SJSA1 (cell line): ENCODE measurements at regions not wholly inside any gene's neighbourhood (a gene's known extent, or its start where the extent isn't known, plus 50 kb on each side); places are given as distances from the start of the nearest gene placed in this dataset.

ENCODE experiments used
- DNase-seq, 2 experiments: peaks; one replicate each; pipeline ENCODE4 v3.0.0-alpha.2; 2015 to 2020; ENCODE audit warnings: low spot score in 2 of 2, low read depth in 1 of 2
- H3K27ac ChIP-seq: fragments of 250-450 bp; sonication (Bioruptor Pico); 2 replicates; pipeline ENCODE4 v1.5.1; 2020; ENCODE audit warnings: mild to moderate bottlenecking, moderate library complexity
- H3K27me3 ChIP-seq: fragments of 250-450 bp; sonication (Bioruptor Pico); replicated peaks from 2 replicates; pipeline ENCODE4 v1.5.1; 2020; ENCODE audit warnings: mild to moderate bottlenecking, moderate library complexity
- H3K36me3 ChIP-seq: fragments of 250-450 bp; sonication (Bioruptor Pico); 2 replicates; pipeline ENCODE4 v1.5.1; 2020; ENCODE audit warnings: mild to moderate bottlenecking
- H3K4me1 ChIP-seq: fragments of 250-450 bp; sonication (Bioruptor Pico); replicated peaks from 2 replicates; pipeline ENCODE4 v1.6.1; 2021; ENCODE audit warnings: mild to moderate bottlenecking
- H3K4me3 ChIP-seq: fragments of 250-450 bp; sonication (Bioruptor Pico); 2 replicates; pipeline ENCODE4 v1.5.1; 2020; ENCODE audit warnings: mild to moderate bottlenecking
- H3K9me3 ChIP-seq: fragments of 250-450 bp; sonication (Bioruptor Pico); replicated peaks from 2 replicates; pipeline ENCODE4 v1.5.1; 2020; ENCODE audit warnings: mild to moderate bottlenecking

DNA sequence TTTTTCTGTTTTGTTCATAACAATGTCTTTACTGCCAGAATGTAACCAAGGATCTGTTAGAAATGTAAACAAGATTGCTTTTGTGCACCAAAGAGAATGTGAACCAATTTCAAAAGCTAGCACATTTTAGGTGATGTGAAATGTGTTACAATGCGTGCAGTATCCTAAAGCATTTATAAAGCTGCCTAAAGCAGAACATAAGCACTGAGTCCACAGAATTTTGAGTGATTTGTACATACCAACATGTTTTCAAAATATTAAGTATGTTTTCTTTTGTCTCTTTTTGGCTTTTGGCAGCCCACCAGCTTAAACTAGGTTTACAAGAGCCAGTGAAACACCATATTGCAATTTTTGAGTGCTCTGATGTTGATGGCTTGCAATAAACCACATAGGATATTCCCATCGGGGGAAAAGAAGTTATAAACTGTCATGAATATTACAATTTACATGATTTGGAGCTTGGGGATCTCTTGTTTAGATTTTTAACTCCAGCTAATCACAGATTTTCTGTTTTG lies 364.0 kb downstream of the ZIC1 start:
- H3K9me3 ChIP-seq: no peaks in the 10 kb centered on the region
- no peaks in the 10 kb centered on the region for H3K27me3 ChIP-seq
- no peak overlapping the region for H3K27ac ChIP-seq
- DNase-seq: no peak
- H3K4me3 ChIP-seq: no peak overlapping the region
- H3K36me3 ChIP-seq: no peaks in the 10 kb centered on the region
- H3K4me1 ChIP-seq: no peaks in the 10 kb centered on the region

DNA sequence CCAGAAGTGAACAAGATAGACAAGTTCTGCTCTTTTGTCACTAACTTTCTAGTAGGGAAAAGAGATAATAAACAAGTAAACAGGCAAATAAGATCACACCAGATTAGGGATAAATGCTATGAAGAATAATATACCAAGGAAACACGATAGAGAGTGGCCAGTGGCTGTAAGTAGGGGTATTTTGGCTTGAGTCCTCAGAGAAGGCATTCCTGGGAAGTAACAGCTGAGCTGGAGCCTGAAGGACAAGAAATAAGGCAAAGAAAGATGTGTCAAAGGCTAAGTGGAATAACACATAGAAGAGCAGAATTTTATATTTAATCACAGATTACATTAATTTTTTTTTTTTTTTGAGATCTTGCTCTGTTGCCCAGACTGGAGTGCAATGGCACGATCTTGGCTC lies 366.2 kb downstream of the ZIC1 start:
- no peak overlapping the region for H3K27ac ChIP-seq
- no peak for DNase-seq
- H3K27me3 ChIP-seq: no peaks in the 10 kb centered on the region
- H3K4me1 ChIP-seq: no peaks in the 10 kb centered on the region
- no peak overlapping the region for H3K4me3 ChIP-seq
- H3K9me3 ChIP-seq: no peaks in the 10 kb centered on the region
- no peaks in the 10 kb centered on the region for H3K36me3 ChIP-seq

DNA sequence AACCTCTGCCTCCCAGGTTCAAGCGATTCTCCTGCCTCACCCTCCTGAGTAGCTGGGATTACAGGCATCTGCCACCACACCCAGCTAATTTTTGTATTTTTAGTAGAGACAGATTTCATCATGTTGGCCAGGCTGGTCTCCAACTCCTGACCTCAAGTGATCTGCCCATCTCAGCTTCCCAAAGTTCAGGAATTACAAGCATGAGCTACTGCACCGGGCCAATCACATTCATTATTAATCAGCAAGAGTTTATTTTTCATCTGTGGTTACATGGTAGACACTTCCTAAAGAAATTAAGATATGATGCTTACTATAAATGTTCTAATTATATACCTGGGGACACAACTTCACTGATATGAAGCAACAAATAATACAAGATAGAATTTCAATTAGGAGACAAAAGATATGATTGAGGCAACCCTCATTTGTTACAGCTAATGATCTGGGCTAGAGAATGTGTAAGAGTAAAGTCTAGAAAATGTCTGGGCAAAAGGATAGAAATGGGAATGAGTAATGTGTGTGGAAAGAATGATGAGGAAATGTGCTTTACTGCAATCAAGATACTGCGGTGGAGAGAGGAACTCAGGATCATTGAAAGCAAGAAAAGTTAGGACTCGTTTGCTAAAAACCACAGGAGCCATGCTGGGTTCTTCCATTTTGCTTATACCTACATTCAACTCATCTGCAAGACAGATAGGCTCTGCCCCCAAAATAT lies 366.8 kb downstream of the ZIC1 start:
- no peak overlapping the region for H3K27ac ChIP-seq
- H3K36me3 ChIP-seq: no peaks in the 10 kb centered on the region
- H3K4me3 ChIP-seq: no peak overlapping the region
- H3K27me3 ChIP-seq: no peaks in the 10 kb centered on the region
- no peaks in the 10 kb centered on the region for H3K9me3 ChIP-seq
- no peak for DNase-seq
- H3K4me1 ChIP-seq: no peaks in the 10 kb centered on the region

DNA sequence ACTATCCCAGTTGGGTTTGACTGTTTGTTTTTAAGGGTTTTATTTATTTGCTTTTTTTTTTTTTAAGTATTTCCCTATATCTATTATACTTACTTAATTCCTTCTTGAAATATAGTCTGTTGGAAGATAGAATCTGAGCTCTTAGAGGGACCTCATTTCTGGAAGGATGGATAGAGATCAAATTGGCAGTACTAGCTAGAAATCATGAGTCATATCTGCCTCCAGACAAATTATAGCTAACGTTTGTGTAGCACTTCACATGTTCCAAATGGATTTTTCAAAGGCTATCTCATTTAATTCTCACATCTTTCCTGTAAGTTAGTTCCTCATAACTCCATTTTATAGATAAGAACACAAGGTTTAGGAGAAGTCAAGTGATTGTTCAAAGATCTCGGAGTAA lies 384.7 kb downstream of the ZIC1 start:
- Histone ChIP-seq H3K27ac (no peak overlapping the region), H3K36me3 (no peaks in the 10 kb centered on the region), H3K4me3 (no peak overlapping the region), H3K27me3 (no peaks in the 10 kb centered on the region), H3K4me1 (no peaks in the 10 kb centered on the region), H3K9me3 (no peaks in the 10 kb centered on the region)
- no peak for DNase-seq

DNA sequence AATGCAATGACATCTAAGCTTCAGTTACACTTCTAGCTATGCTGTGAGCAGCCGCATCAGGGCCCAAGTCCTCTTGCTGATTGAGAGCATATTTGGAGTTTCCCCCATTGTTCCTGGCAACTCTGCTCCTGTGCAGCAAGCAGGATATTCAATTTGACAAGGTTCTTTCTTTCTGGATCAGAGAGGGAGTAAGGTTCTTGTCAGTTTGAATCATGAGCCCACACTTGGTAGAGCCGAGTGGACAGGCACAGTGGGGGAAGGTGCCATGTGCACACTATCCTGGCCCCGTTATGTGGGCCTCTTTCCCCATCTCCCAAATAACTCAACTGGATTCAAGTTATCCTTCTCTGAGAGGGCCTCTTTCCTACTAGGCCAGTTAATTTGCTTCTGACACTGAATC lies 385.4 kb downstream of the ZIC1 start:
- Histone ChIP-seq H3K36me3 (no peaks in the 10 kb centered on the region), H3K27me3 (no peaks in the 10 kb centered on the region), H3K4me1 (no peaks in the 10 kb centered on the region), H3K27ac (no peak overlapping the region), H3K4me3 (no peak overlapping the region), H3K9me3 (no peaks in the 10 kb centered on the region)
- no peak for DNase-seq

- Histone ChIP-seq H3K36me3 (no peaks in the 10 kb centered on the region), H3K4me1 (no peaks in the 10 kb centered on the region), H3K4me3 (no peak overlapping the region), H3K9me3 (no peaks in the 10 kb centered on the region), H3K27ac (no peak overlapping the region), H3K27me3 (no peaks in the 10 kb centered on the region)
- DNase-seq: no peak
Observed at GRCh38 chr3:147795418-147795817, 386.3 kb downstream of the ZIC1 start.

- Histone ChIP-seq H3K36me3 (no peaks in the 10 kb centered on the region), H3K4me3 (no peak overlapping the region), H3K27ac (no peak overlapping the region), H3K27me3 (no peaks in the 10 kb centered on the region), H3K4me1 (no peaks in the 10 kb centered on the region), H3K9me3 (no peaks in the 10 kb centered on the region)
- DNase-seq: no peak
Observed at GRCh38 chr3:147797095-147797494, 387.9 kb downstream of the ZIC1 start.

- DNase-seq: no peak
- Histone ChIP-seq H3K27me3 (no peaks in the 10 kb centered on the region), H3K9me3 (no peaks in the 10 kb centered on the region), H3K27ac (no peak overlapping the region), H3K4me3 (no peak overlapping the region), H3K36me3 (no peaks in the 10 kb centered on the region), H3K4me1 (no peaks in the 10 kb centered on the region)
Observed at GRCh38 chr3:147799601-147800000, 390.4 kb downstream of the ZIC1 start.

- DNase-seq: no peak
- Histone ChIP-seq H3K36me3 (no peaks in the 10 kb centered on the region), H3K9me3 (no peaks in the 10 kb centered on the region), H3K27me3 (no peaks in the 10 kb centered on the region), H3K27ac (no peak overlapping the region), H3K4me3 (no peak overlapping the region), H3K4me1 (no peaks in the 10 kb centered on the region)
Observed at GRCh38 chr3:147807776-147808175, 398.6 kb downstream of the ZIC1 start.

GRCh38 chr3:147809206-147809605 lies 400.0 kb downstream of the ZIC1 start:
- Histone ChIP-seq H3K27ac (no peak overlapping the region), H3K36me3 (no peaks in the 10 kb centered on the region), H3K27me3 (no peaks in the 10 kb centered on the region), H3K4me3 (no peak overlapping the region), H3K4me1 (no peaks in the 10 kb centered on the region), H3K9me3 (no peaks in the 10 kb centered on the region)
- DNase-seq: no peak

- Histone ChIP-seq H3K27me3 (no peaks in the 10 kb centered on the region), H3K36me3 (no peaks in the 10 kb centered on the region), H3K27ac (no peak overlapping the region), H3K9me3 (no peaks in the 10 kb centered on the region), H3K4me1 (no peaks in the 10 kb centered on the region), H3K4me3 (no peak overlapping the region)
- no peak for DNase-seq
Observed at GRCh38 chr3:147812186-147812911, 403.2 kb downstream of the ZIC1 start.

- Histone ChIP-seq H3K27me3 (no peaks in the 10 kb centered on the region), H3K4me3 (no peak overlapping the region), H3K4me1 (no peaks in the 10 kb centered on the region), H3K36me3 (no peaks in the 10 kb centered on the region), H3K27ac (no peak overlapping the region), H3K9me3 (no peaks in the 10 kb centered on the region)
- DNase-seq: no peak
Observed at GRCh38 chr3:147813256-147813655, 404.1 kb downstream of the ZIC1 start.

- H3K9me3 ChIP-seq: no peaks in the 10 kb centered on the region
Observed at GRCh38 chr3:147816752-147817151, 407.6 kb downstream of the ZIC1 start.

DNA sequence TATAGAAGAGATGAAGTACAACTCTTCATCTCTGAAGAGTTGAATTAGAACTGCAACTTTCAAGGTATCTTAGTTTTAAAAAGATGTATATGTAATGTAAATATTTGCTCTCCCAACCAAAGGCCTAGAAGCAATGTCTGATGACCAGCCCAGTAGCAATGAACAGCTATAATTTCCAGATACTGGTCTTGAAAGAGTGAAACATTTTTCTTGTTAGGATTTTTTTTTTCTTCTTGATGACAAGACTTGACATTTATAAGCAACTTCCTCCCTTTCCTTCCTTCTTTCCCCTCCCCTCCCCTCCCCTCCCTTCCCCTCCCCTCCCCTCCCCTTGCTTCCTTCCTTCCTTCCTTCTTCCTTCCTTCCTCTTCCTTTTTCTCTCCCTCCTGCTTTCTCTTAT lies 423.4 kb downstream of the ZIC1 start:
- no peaks in the 10 kb centered on the region for H3K9me3 ChIP-seq
- H3K4me1 ChIP-seq: no peaks in the 10 kb centered on the region
- DNase-seq: no peak
- H3K4me3 ChIP-seq: no peak overlapping the region
- H3K27me3 ChIP-seq: no peaks in the 10 kb centered on the region
- no peak overlapping the region for H3K27ac ChIP-seq
- H3K36me3 ChIP-seq: no peaks in the 10 kb centered on the region

More at GRCh38 chr3:147816752-147817151, 407.6 kb downstream of the ZIC1 start:
- no peaks in the 10 kb centered on the region for H3K27me3 ChIP-seq
- H3K4me3 ChIP-seq: no peak overlapping the region
- H3K27ac ChIP-seq: no peak overlapping the region
- no peaks in the 10 kb centered on the region for H3K4me1 ChIP-seq
- DNase-seq: no peak
- H3K36me3 ChIP-seq: no peaks in the 10 kb centered on the region
